ENCODE measurements at regions not wholly inside any gene's neighbourhood (a gene's known extent, or its start where the extent isn't known, plus 50 kb on each side); places are given as distances from the start of the nearest gene placed in this dataset.

DNA sequence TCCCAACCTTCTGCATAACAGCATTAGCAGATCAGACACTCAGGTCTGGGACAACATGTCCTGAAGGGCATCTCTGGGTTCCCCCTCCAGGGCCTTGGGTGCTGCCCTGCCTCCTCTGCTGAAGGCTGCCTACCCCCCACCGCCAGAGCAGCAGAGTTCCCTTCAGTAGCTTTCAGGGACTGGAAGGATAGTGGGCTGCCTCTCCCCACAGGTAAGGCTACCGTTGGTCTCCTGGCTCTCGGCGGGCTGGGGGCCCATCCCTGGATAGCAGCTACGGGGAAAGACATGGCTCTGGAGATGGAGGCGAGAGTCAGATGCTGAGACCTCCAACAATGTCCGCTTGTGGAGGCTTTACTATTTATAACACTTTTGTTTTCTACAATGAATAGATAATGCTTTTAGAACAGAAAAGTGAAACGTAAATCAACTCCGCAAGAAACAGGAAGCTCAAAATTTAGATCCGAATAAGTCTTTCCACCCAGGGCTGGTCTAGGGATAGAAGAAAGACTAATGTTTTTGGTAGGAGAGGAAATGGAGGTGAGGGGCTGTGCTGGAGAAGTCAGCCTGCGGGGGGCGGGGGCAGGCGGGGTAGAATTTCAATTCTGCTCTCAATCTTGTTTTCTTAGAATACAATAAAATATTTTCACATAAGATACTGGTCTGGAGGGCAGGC is 58.4 kb downstream of the ARL4C start:
- no peak for DNase-seq

DNA sequence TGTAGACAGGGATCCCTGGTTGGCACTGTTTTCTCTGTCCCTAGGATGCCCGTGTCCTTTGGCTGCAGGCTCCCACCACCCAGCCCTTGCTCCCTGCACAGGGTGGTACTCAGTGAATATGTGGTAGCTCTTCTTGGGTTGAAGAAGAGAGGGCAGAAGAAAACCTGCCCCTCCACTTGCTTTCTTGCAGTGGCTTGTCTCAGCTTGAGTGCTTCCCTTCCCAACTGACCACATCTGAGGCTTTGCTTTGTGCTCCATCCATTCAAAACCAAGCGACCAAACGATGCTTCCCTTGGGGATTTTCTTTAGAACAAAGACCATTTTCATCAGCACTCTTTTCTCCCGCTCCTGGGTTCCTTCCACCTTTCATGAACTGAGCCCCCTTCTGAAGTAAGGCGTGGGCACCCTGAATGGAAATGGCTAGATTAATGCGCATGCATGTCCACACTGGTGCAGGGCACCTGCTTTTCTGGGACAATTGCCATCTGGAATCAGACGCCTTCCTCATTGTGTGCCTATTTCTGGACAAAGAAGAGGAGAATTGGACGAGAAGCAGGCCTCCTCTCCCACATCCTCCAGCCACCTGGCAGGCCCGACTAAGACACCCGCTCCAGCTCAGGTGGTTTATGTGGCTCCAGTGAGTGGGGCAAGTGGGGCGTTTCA is 59.1 kb downstream of the ARL4C start:
- DNase-seq, result no peak

DNA sequence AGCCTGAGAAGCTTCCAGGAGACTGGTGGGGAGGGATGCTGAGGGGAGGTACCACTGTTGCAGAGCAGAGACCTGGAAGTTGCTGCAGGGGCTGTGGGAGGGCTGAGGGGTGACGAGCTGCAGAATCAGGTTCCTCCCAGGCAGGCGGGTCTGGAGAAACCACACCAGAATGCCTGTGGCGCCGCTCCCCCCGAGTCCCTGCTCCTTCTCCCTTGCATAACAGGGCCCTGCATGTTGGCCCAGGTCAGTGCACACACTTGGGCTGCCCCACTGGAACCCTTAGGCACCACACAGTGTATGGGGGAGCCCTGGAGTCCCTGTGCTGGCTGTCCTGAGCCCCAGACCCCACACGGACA is 60.4 kb downstream of the ARL4C start:
- DNase-seq, result no peak

DNA sequence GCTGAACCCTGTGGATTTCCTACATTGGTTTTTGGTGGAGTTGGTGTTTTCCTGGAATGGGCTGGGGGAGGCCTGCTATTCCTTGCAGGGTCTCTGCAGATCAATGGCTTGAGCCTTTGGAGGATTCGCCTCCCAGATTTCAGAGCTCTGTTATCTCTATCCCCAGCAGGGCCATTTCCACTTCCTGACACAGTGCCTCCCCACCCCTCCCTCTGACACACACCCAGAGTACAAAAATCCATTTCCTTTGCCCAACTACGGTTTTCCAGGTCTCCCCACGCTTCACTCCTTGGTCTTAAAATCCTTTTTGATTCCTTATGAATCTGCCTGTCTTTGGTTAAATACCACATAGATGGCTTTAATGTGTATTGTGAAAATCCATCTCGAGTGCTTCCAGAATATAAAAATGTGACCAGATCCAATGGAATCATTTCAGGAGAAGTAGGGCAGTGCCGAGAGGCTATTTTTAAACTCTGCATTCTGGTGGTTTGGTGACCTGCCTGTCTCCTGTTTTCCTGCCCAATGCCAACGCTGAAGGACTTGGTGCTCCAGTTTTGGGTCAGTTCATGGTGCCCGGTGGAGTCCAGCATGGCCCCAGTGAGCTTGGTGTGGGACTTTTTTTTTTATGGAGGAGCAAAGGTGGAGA is 60.9 kb downstream of the ARL4C start:
- DNase-seq, result no peak

DNA sequence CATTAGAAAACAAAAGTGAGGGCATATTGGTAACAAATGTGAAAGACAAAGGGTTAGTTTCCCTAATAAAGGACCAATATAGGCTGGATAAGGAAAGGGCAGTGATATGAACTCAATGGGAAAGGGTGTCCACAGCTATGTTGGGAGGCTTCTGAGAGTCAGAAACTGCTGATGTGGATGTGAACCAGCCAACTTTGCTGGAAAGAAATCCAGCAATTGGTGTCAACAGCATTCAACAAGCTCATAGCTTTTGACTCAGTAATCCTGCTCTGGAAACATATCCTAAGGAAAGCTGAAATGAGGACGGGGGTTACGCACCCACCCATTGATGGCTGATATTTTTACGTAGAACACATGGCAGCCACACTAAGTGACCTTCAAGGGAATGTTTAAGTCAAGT is 63.7 kb downstream of the ARL4C start:
- no peak for DNase-seq

DNA sequence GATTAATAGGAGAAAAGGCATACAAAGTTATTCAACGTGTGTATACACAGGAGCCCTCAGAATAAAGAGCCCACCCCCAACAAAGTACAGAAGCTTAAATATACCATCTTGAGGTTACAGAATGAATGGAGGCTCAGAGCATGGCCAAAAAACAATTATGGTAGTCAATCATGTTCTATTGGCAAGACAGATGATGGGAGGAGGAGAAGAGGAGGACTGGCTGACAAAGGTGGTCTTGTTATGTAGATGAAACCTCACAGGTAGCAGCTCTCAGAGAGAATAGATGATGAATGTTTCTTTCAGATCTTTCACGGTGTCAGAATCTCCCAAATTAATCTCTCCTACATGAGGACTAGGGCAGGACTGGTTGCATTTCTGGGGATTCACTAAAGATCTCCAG is 66.0 kb downstream of the ARL4C start:
- DNase-seq, result no peak

DNA sequence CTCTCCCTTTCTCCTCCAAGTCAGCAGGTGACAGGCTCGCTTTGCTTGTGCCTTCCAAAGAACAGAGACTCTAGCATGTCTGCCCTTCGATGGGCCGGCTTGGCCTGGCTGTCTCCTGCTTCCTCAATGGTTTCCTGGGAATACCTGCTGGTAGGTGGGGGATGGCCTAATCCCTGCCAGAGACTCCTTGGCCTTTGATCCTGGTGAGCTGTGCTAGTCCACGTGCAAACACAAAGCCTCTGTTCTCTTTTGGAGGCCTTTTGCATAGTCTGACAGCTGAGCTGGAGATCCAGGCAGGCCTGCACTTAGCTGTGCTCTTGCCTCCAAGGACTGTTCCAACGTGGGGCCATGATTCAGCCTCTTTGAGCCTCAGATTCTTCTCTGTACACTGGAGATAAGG is 67.6 kb downstream of the ARL4C start:
- DNase-seq, result no peak

DNA sequence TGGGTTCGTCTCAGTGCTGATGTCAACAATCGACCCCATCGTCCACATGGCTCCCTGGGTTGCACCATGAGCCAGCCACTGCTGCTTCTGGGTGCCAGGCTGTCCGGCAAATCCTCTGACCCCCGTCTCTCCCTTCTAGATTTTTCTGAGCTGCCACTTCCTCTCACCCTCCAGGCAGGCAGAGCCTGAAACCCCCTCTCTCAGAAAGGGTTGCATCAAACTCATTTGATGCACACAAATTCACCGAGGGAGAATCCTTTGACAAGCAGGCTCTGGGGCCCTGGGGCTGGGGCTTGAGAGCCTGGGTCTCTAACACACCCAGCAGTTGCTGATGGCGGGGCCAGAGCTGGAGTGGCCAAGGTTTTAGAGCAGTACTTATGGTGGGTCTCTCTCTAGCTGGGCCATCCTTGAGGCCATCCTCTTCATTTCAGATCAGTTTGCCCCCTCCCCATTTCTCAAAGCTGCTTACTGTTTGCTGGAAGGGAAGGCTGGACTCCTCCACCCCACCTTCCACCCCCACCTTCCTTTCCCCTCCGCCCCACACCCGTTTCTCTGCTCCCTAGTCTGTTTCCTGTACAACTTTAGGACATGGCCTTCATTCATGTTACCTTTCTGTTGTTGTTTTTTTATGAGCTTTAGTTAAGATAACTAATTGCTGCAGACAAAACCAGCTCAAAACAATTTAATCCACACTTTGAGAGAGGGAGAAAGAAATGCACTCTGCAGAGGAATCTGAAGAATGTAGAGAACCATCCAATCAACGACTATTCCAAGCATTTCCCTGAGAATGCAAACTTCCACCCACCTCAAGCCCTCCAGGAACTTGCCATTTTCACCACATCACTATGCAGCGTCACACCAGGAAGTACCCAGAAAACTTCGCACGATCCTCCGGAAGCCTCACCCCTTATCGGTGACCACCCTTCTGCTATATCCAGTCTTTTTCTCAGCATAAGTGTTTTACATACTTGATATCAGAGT is 69.5 kb downstream of the ARL4C start:
- DNase-seq, result no peak

DNA sequence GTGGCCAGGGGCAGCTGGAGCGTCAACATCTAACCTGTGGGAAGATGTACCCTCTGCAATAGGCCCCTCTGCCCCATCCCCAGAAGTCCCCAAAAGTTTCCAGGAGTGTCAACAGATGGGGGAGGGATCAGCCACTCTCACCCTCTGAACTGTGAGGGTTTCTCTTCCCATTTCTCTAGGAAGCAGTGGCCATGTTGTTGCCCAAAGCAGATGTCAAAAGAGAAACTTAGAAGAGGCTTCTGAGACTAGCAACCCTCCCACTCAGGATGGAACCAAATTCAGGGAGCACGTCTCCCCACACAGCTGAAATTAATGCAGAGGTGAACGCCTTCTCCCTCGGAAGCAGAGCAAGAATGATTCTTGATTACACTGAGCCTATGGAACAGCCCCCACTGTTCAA is 70.3 kb downstream of the ARL4C start:
- no peak for DNase-seq

DNA sequence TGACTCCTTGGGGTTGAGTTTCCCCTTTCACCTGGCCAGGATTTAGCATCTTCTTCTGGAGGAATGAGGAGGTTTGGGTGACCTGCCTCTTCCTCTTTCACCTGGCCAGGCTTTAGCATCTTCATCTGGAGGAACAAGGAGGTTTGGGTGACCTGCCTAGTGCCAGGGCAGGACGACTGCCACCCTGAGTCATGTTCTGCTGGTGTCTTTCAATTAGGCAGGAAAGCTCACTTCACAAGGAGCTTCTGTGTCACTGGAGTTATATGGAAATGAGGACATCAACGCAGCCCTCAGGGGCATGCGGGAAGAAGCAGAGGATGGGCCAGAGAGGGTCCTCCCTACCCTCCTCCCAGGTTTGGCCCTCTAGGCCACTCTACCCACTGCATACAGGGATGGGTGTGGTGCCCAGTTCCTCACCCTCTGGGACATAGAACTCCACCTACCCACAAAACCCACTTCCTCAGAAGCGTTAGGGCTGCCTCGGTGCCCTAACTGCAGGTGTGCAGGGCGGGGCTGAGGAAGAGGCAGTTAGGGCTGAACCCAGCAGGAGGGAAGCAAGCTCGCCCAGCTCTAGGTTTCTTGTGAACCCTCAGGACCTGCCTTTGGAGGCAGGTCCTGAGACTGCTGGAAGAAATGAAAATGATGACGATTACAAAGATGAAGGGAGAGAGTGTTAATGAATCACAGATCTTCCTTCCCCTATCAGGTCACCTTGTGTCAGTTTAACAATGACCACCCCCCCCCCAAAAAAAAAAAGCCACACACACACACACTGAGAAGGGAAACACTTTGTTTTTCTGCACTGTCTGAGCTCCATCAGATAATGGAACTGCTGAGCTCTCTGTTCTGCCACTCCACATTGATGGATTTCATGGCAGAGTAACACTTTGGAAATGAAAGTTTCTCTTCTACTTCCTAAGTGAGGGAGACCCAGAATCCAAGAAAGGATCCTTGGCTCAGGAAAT is 71.0 kb downstream of the ARL4C start:
- DNase-seq, result no peak

DNA sequence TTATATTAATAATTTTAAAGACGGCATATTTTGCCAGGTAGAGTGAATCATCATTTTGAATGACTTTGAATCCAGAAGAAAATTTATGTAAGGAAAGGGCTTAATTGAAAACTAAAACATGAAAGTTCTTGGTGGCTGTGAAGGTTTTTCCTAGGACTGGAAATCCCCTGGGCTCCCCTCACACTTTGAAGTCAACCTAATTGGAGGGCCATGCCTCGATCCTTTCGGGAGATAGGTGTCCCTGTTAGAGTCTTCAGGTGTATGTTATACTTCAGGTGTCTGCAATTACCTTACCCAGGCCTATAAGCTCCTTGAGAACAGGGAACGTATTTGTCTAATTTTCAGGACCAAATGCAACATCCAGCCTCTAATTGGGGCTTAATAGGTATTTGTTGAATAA is 73.0 kb downstream of the ARL4C start:
- DNase-seq, result no peak

DNA sequence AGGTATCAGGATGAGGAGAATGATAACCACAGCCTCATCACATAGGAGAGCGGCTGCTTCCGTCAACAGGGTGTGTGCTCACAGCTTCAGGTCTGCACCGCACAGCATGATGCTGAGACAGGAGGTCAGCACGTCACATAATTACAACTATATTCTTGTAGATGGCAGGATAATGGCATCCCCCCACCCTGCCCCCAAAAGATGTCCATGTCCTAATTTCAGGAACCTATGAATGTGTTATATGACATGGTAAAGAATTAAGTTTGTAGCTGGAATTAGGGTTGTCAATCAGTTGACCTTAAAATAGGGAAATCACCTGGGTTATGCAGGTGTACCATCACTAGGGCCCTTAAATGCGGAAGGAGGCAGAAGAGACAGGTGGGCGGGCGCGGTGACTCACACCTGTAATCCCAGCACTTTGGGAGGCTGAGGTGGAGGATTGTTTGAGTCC is 73.9 kb downstream of the ARL4C start:
- DNase-seq, result no peak

DNA sequence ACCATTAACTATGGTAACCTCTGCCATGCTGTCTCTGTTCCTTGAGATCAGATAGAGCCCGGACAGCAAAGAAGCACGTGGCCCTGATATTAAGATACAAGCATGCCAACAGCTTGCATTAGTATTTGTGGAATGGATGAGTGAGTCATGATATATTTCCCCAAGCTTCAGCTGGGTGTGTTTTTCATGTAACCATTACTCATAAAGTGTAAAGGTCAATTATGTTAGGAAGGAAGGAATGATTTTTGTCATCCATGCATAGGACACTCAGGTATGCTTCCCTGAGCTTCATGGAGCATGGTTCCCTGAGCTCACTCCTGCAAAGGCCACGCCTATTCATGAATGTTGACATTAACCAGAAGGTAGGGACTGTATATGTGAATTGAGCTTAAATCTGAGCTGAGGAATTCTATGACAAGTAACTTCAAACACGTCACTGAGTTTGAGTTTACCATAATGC is 74.6 kb downstream of the ARL4C start:
- DNase-seq, result no peak

DNA sequence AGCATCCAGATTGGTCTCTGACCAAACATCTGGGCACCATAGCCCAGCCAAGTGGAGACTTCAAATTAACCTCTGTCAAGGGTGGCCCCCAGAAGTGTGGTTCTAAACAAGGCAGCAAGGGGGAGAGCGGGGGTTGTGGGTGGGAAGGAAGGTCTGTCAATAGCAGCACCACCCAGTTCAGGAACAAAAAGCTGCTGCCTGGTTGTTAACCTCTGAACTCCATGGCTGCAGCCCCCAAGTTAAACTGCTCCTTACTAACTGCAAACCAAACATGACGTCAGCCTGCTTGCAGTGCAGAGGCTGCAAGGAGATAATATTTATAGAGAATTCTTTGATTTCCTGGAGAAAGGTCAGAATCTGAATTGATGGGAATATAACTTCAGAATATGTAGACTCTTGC is 76.5 kb downstream of the ARL4C start:
- no peak for DNase-seq

DNA sequence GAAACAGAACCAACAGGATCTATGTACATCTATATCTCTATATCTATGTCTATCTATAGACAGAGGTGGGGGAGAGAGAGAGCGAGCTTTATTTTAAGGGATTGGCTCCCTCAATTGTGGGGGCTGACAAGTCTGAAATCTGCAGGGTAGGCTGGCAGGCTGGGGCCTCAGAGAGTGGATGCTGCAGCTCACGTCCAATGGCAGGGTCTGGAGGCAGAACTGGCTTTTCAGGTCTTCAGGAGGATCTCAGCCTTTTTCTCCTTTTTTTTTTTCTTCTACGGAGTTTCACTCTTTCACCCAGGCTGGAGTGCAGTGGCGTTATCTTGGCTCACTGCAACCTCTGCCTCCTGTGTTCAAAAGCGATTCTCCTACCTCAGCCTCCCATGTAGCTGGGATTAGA is 77.2 kb downstream of the ARL4C start:
- DNase-seq, result no peak

DNA sequence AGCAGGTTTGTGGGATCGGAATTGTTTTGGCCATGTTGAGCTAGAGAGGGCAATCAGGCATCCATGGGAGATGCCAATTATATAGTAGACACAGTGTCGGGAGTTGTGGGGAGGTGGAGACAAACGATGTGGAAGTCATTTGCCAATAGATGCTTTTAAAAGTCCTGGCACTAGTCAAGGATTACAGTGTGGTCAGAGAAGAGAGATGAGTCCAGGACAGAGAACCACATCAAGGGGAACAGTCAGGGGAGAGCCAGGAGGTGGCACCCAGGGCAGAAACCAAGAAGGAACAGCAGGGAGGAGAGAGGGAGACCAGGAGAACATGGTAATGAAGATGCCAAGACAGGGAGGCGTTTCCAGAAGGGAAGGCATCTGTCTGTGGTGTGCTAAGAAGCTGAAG is 81.2 kb downstream of the ARL4C start:
- DNase-seq, result no peak

DNA sequence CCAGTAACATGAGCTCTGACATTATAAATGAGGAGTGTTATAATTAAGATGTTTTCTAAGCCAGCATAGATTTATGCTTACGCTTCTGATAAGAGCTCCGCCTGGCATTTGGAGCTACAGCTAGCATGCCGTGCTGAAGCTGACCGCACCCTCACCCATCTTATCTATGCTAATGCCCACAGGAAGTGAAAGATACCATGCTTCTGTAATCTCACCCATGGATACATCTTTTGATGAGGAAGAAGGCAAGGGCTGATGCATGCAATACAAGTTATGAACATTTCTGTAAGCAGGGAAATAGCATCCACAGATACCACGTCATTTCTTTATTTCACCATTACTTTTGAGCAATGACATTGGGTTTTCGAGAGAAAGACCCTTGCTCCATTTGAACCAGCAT is 82.3 kb downstream of the ARL4C start:
- DNase-seq, result no peak

DNA sequence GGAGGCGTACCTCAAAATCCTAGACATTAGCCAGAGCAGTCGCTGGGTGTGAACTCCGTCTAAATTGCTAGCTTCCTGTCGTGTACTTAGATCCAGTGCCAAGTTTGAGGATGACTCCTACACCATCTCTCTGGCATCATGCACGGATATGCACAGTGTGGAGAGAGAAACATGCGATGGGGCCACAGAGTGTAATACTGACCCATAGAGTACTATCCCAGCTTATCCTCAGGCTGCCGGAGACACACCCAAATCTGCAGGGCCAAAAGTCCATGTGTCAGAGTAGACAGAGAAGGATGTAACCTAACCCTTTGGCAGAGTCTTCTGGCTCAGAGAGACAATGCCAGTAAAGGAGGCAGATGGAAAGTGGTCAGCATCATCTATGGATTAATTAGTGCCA is 84.2 kb downstream of the ARL4C start:
- DNase-seq, result no peak

DNA sequence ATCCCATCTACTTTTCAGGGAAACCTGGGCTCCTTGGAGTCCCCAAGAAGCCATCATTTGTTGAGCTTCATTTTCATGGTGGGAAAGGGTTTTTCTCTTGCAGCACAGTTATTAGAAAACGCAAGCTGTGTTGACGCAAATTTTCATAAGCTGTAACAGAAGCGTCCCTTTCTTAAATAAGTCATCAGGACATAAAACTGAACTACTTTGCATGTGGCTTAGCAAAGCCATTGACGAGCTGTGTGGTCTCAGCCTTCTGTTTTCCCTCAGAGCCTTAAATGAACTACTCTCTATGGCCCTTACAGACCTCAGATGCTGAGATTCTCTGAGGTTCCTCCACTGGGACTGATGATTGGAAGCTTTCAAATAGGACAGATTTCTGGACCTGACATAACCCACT is 85.1 kb downstream of the ARL4C start:
- no peak for DNase-seq

DNA sequence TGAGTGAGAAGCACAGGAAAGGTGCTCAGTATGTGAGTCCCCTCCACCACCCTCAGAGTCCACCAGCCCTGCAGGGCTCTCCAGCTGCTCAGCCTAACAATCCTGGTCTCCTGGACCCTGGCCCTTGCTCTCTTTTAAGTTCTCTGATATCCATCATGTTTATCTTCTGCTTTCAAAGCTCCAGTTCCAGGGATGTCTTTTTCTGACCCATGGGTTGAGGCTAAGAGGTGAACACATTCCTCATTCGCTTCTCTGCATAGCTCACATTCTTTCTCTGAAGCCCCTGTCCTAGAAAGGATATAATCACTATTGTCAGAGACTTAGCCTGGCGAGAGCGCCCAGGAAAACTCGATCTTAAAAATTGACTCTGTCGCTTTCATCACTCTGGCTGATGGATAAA is 86.4 kb downstream of the ARL4C start:
- DNase-seq, result no peak

DNA sequence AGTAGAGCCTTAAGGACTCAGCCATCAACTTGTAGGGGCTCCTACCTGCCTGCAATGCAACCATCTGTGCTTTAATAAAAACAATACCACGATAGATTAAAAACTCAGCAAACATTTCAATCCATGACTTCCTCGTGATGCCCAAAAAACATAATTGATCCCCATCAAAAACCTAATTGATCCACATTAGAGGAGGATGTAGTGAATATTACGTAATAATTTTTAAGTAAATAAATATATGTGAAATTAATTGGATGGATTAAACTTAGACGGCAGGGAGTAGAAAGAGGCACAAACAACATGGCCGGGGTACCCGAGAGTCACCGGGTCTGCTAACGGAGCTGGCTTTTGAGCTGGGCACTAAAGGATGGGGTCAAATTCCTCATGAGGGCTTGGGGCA is 87.3 kb downstream of the ARL4C start:
- DNase-seq, result no peak

DNA sequence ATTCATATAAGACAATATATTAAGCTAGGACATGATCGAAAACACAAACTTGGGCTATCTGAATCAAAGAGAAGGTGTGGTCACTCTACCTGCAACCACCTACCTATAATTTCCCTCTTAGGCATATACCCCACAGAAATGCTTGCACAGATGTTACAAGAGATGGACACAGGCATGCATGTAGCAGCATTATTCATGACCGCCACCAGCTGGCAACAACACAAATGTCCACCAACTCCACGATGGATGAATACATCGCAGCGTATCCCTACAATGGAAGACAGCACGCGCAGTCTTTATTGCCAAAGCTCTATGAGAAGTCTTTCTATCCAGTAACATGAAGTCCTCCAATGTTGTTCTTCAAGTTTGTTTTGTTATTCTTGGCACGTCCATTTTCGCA is 90.8 kb downstream of the ARL4C start:
- no peak for DNase-seq
